Esophagus muscularis mucosa (tissue), 4 donors: ENCODE measurements at regions not wholly inside any gene's neighbourhood (a gene's known extent, or its start where the extent isn't known, plus 50 kb on each side); places are given as distances from the start of the nearest gene placed in this dataset.
A peak's percentile ranks its signal among the peaks of the same experiment; 100 is the strongest.

Source experiments
- DNase-seq: peaks from one replicate; pipeline ENCODE4 v3.0.0-alpha.2; 2017; ENCODE audit errors: extremely low spot score
- H3K27ac ChIP-seq, 4 donors: fragments of 200-600 bp; sonication (generic); replicated peaks in 1 of 4; 1 replicate in 3 of 4; 2 replicates in 1 of 4; pipeline ENCODE4 v1.5.1; 2016 to 2019; ENCODE audit warnings: mild to moderate bottlenecking in 1 of 4
- H3K27me3 ChIP-seq, 4 donors: fragments of 200-600 bp; sonication (generic); one replicate each; pipeline versions ENCODE4 v1.5.1 to v1.6.0; 2016 to 2019
- H3K36me3 ChIP-seq, 4 donors: fragments of 200-600 bp; sonication (generic); one replicate each; pipeline ENCODE4 v1.5.1; 2016 to 2019
- H3K4me1 ChIP-seq, 4 donors: fragments of 200-600 bp; sonication (generic); one replicate each; pipeline ENCODE4 v1.5.1; 2016 to 2019
- H3K4me3 ChIP-seq, 4 donors: fragments of 200-600 bp; sonication (generic); 1 replicate in 2 of 4; 2 replicates in 2 of 4; pipeline ENCODE4 v1.5.1; 2016 to 2019; ENCODE audit warnings: mild to moderate bottlenecking in 4 of 4, moderate library complexity in 1 of 4
- H3K9me3 ChIP-seq, 4 donors: fragments of 200-600 bp; sonication (generic); 1 replicate in 3 of 4; 2 replicates in 1 of 4; pipeline ENCODE4 v1.5.1; 2016 to 2019
- EP300 ChIP-seq: sonication (generic); formaldehyde crosslinking; IDR thresholded peaks from one replicate; pipeline ENCODE4 v1.6.1; 2017; ENCODE audit warnings: antibody characterized with exemption
- POLR2A ChIP-seq: fragments of 450-650 bp; IDR thresholded peaks from one replicate; pipeline ENCODE4 v1.6.1; 2017; ENCODE audit warnings: antibody characterized with exemption, moderate library complexity, mild to moderate bottlenecking, low read depth
- POLR2AphosphoS5 ChIP-seq, 2 donors: sonication (generic); formaldehyde crosslinking; IDR thresholded peaks; one replicate each; pipeline ENCODE4 v1.6.1; 2017; ENCODE audit warnings: antibody characterized with exemption in 2 of 2
- WGBS: methylation state at CpG from one replicate; pipeline ENCODE4 v1.1.5; 2018; 5-methylcytosine and 5-hydroxymethylcytosine counted together
- intact Hi-C: fragments of 100-400 bp; cut with DNase I; formaldehyde crosslinking; loops from one replicate; pipeline ENCODE4 v1.15.1; 2023
- TF ChIP-seq, protein P1 (sequence below), 3 experiments: fragments of 200-600 bp in 2 of 3; fragments of 450-650 bp in 1 of 3; sonication (generic) in 2 of 3; IDR thresholded peaks; one replicate each; pipeline ENCODE4 v1.5.1; 2017 to 2019; ENCODE audit warnings: antibody characterized with exemption in 3 of 3, mild to moderate bottlenecking in 2 of 3, moderate library complexity in 1 of 3

- H3K9me3 ChIP-seq = no peaks in the 10 kb centered on the region
- 86% methylated on average over 4 of the region's 6 CpGs for WGBS
- H3K4me3 ChIP-seq = no peak overlapping the region
- H3K27me3 ChIP-seq = no peaks in the 10 kb centered on the region
- no peak for TF ChIP-seq POLR2AphosphoS5 (IDR thresholded peaks at IDR 0.05)
- TF ChIP-seq EP300 = no peak
- no peak for TF ChIP-seq POLR2A
- TF ChIP-seq, protein P1, sequence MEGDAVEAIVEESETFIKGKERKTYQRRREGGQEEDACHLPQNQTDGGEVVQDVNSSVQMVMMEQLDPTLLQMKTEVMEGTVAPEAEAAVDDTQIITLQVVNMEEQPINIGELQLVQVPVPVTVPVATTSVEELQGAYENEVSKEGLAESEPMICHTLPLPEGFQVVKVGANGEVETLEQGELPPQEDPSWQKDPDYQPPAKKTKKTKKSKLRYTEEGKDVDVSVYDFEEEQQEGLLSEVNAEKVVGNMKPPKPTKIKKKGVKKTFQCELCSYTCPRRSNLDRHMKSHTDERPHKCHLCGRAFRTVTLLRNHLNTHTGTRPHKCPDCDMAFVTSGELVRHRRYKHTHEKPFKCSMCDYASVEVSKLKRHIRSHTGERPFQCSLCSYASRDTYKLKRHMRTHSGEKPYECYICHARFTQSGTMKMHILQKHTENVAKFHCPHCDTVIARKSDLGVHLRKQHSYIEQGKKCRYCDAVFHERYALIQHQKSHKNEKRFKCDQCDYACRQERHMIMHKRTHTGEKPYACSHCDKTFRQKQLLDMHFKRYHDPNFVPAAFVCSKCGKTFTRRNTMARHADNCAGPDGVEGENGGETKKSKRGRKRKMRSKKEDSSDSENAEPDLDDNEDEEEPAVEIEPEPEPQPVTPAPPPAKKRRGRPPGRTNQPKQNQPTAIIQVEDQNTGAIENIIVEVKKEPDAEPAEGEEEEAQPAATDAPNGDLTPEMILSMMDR (IDR thresholded peaks at IDR 0.05) = no peak
- DNase-seq = no peak
- intact Hi-C loops = no loop called here
- H3K4me1 ChIP-seq = no peaks in the 10 kb centered on the region
- no peaks in the 10 kb centered on the region for H3K36me3 ChIP-seq
- H3K27ac ChIP-seq = no peak overlapping the region
These were observed 91.1 kb upstream of the PRSS58 start for GRCh38 chr7:142348921-142349405.

DNA sequence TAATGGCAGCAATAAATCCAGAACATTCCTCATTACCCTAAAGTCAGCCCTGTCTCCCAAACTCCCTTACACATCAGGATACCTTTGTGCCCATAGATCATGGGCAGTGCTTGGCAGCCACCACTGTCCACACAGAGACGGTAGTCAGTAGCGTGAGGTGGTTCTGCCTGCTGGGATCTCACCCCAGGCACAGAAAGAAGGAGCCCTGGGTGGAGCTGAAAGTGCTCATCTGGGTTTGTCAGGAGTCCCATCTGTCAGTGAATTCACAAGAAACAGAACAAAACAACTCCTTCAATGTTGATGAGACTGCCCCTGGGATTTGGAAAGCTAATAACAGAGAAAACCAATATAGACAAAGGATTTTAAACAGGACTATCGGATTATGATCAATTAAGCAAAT lies 90.2 kb upstream of the PRSS58 start:
- WGBS = 89% methylated on average over 2 of the region's 3 CpGs
- no peaks in the 10 kb centered on the region for H3K9me3 ChIP-seq
- no peak overlapping the region for H3K4me3 ChIP-seq
- H3K27me3 ChIP-seq = no peaks in the 10 kb centered on the region
- TF ChIP-seq EP300 = no peak
- TF ChIP-seq, protein P1 (IDR thresholded peaks at IDR 0.05) = no peak
- TF ChIP-seq POLR2A = no peak
- TF ChIP-seq POLR2AphosphoS5 (IDR thresholded peaks at IDR 0.05) = no peak
- DNase-seq = peak; percentile 42
- no peaks in the 10 kb centered on the region for H3K4me1 ChIP-seq
- intact Hi-C loops = no loop called here
- H3K27ac ChIP-seq = no peak overlapping the region
- no peaks in the 10 kb centered on the region for H3K36me3 ChIP-seq

GRCh38 chr7:142347091-142347490 lies 89.2 kb upstream of the PRSS58 start:
- Histone ChIP-seq H3K4me3 (no peak overlapping the region), H3K4me1 (no peaks in the 10 kb centered on the region), H3K36me3 (no peaks in the 10 kb centered on the region), H3K27ac (no peak overlapping the region), H3K9me3 (no peaks in the 10 kb centered on the region), H3K27me3 (no peaks in the 10 kb centered on the region)
- no peak for TF ChIP-seq POLR2A
- TF ChIP-seq POLR2AphosphoS5 (IDR thresholded peaks at IDR 0.05) = no peak
- TF ChIP-seq EP300 = no peak
- TF ChIP-seq, protein P1 (IDR thresholded peaks at IDR 0.05) = no peak
- DNase-seq = no peak
- intact Hi-C loops = no loop called here
- WGBS = 50% methylated on average over 3 of the region's 3 CpGs

GRCh38 chr7:142345811-142346210 lies 88.0 kb upstream of the PRSS58 start:
- intact Hi-C loops = no loop called here
- no peak overlapping the region for H3K27ac ChIP-seq
- H3K36me3 ChIP-seq = no peaks in the 10 kb centered on the region
- DNase-seq = no peak
- 71% methylated on average over 5 of the region's 5 CpGs for WGBS
- H3K4me3 ChIP-seq = no peak overlapping the region
- no peaks in the 10 kb centered on the region for H3K27me3 ChIP-seq
- no peaks in the 10 kb centered on the region for H3K9me3 ChIP-seq
- no peaks in the 10 kb centered on the region for H3K4me1 ChIP-seq
- TF ChIP-seq, protein P1 (IDR thresholded peaks at IDR 0.05) = no peak
- no peak for TF ChIP-seq EP300
- TF ChIP-seq POLR2A = no peak
- TF ChIP-seq POLR2AphosphoS5 (IDR thresholded peaks at IDR 0.05) = no peak
